ENCODE measurements at regions not wholly inside any gene's neighbourhood (a gene's known extent, or its start where the extent isn't known, plus 50 kb on each side); places are given as distances from the start of the nearest gene placed in this dataset.
"Not testable (repeated sequence)": the region's sequence is repeated elsewhere in the genome, so short reads cannot be mapped to it uniquely, and the experiment has no call there.

- DNase-seq = no peak
Measured at GRCh38 chr6:137305691-137306090, 86.5 kb upstream of the IFNGR1 start.

- DNase-seq = no peak
Measured at GRCh38 chr6:137304020-137304780, 85.0 kb upstream of the IFNGR1 start.

GRCh38 chr6:137303441-137303840, 84.3 kb upstream of the IFNGR1 start:
- no peak for DNase-seq

- DNase-seq = no peak
Measured at GRCh38 chr6:137299681-137300080, 80.5 kb upstream of the IFNGR1 start.

- no peak for DNase-seq
Measured at GRCh38 chr6:137297887-137298286, 78.7 kb upstream of the IFNGR1 start.

- not testable (repeated sequence) for DNase-seq
Measured at GRCh38 chr6:137292326-137292725, 73.1 kb upstream of the IFNGR1 start.

- DNase-seq = no peak
Measured at GRCh38 chr6:137291441-137291840, 72.3 kb upstream of the IFNGR1 start.

- no peak for DNase-seq
Measured at GRCh38 chr6:137290601-137291261, 71.5 kb upstream of the IFNGR1 start.

GRCh38 chr6:137286916-137287315, 67.7 kb upstream of the IFNGR1 start:
- DNase-seq = no peak

GRCh38 chr6:137286368-137286767, 67.2 kb upstream of the IFNGR1 start:
- no peak for DNase-seq

GRCh38 chr6:137284811-137285110, 65.6 kb upstream of the IFNGR1 start:
- DNase-seq = no peak

GRCh38 chr6:137283940-137284810, 65.0 kb upstream of the IFNGR1 start:
- no peak for DNase-seq

GRCh38 chr6:137283080-137283479, 63.9 kb upstream of the IFNGR1 start:
- no peak for DNase-seq

GRCh38 chr6:137282254-137282653, 63.1 kb upstream of the IFNGR1 start:
- DNase-seq = no peak

GRCh38 chr6:137279279-137279678, 60.1 kb upstream of the IFNGR1 start:
- not testable (repeated sequence) for DNase-seq

- no peak for DNase-seq
Measured at GRCh38 chr6:137277971-137278637, 58.9 kb upstream of the IFNGR1 start.

GRCh38 chr6:137272403-137272802, 53.2 kb upstream of the IFNGR1 start:
- DNase-seq = no peak

GRCh38 chr6:137271245-137272183, 52.3 kb upstream of the IFNGR1 start:
- no peak for DNase-seq

GRCh38 chr6:137269803-137270202, 50.6 kb upstream of the IFNGR1 start:
- no peak for DNase-seq

- DNase-seq = no peak
Measured at GRCh38 chr6:137269347-137269746, 50.2 kb upstream of the IFNGR1 start.

All from activated T-cell treated with anti-CD3 and anti-CD28 coated beads, Interleukin-2, amount 50 U/mL, for 48 hours (primary cell).